ENCODE measurements at regions not wholly inside any gene's neighbourhood (a gene's known extent, or its start where the extent isn't known, plus 50 kb on each side); places are given as distances from the start of the nearest gene placed in this dataset.

DNA sequence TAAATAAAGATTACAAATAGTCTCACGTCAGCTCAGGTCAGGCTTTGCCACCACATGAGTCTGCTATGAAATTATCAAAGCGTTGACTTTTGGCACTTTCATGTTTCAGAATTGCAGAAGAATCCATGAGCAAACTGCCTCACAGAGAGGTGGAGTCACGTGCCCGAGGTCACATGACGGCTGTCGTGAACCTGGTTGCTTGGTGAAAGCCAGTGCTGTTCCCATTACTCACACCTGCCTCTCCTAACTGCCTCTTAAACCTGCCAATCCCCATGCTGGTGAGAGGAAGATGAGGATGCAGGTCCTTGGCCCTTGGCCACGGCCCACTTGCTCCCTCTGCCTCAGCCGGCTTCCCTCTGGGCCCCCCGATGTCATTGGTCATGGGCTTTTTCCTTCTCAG lies 272.7 kb downstream of the BCL11B start:
- ChIA-PET CTCF (no interaction called here), POLR2A (ENCODE audit: unreplicated experiment) (no interaction called here)
- Histone ChIP-seq H3K4me2 (ENCODE audit: low read depth, low read length) (no peak overlapping the region), H2BK20ac (ENCODE audit: low read depth, low read length) (no peak overlapping the region), H4K91ac (ENCODE audit: insufficient read depth, low read depth, low read length) (no peak overlapping the region), H2BK5ac (ENCODE audit: low read depth, low read length, poor library complexity, severe bottlenecking) (no peak overlapping the region), H2BK15ac (ENCODE audit: low read depth, low read length) (no peak overlapping the region), H3K14ac (replicated peaks; ENCODE audit: low read depth, low read length) (no peak overlapping the region), H3K4me1 (ENCODE audit: control insufficient read depth, insufficient read depth, low read length) (no peaks in the 10 kb centered on the region), H3K18ac (ENCODE audit: low read depth, low read length) (no peak overlapping the region), H4K20me1 (ENCODE audit: insufficient read depth, low read length) (no peaks in the 10 kb centered on the region), H3K4me3 (ENCODE audit: insufficient read depth, low read depth, low read length) (no peak overlapping the region), H3K9me3 (ENCODE audit: control insufficient read depth, insufficient read depth, low read length) (peaks cover 35% of the 10 kb centered on the region), H2AK9ac (replicated peaks; ENCODE audit: low read depth, low read length, poor library complexity) (no peak overlapping the region), H4K5ac (ENCODE audit: low read depth, low read length) (no peak overlapping the region), H3K4ac (ENCODE audit: low read depth, low read length) (no peak overlapping the region), H3K56ac (ENCODE audit: extremely low read depth, insufficient read depth, low read length) (no peak overlapping the region), H2BK120ac (ENCODE audit: low read depth, low read length) (no peak overlapping the region), H3K9me1 (ENCODE audit: insufficient read depth, low read length) (no peaks in the 10 kb centered on the region), H4K8ac (ENCODE audit: low read depth in 2 of 2, low read length in 2 of 2) (no peak overlapping the region), H2AFZ (replicated peaks; ENCODE audit: low read length, poor library complexity) (no peak overlapping the region), H3K27ac (ENCODE audit: insufficient read depth, low read length) (no peak overlapping the region), H3K9ac (ENCODE audit: low read depth, low read length) (no peak overlapping the region), H3K27me3 (ENCODE audit: control insufficient read depth, insufficient read depth, low read length) (no peaks in the 10 kb centered on the region), H3K36me3 (ENCODE audit: control insufficient read depth, insufficient read depth, low read length) (no peaks in the 10 kb centered on the region), H3K79me1 (ENCODE audit: low read depth in 1 of 2, low read length in 2 of 2) (no peaks in the 10 kb centered on the region), H2AK5ac (ENCODE audit: low read depth, low read length) (no peak overlapping the region), H3K23ac (ENCODE audit: low read depth, low read length) (no peak overlapping the region)
- 43% methylated on average over 2 of the region's 9 CpGs; no CpG with 5 or more reads in 1 of the 2 experiments for WGBS, 2 experiments (ENCODE audit: extremely low coverage in 2 of 2, insufficient read length in 1 of 2)
- dilution Hi-C loops (cut with HindIII; ENCODE audit: low sequenced_read_pairs, unreplicated experiment): no loop called here
- in situ Hi-C loops (cut with MboI; ENCODE audit: low sequenced_read_pairs): no loop called here
- ATAC-seq (ENCODE audit: low read depth): no peak
- BruUV-seq (replicated peaks): no TSS peak
- intact Hi-C loops (cut with micrococcal nuclease): no loop called here
- TF ChIP-seq FOS (IDR thresholded peaks at IDR 0.05; ENCODE audit: low read depth, low read length) (no peak), RAD21 (IDR thresholded peaks at IDR 0.05; ENCODE audit: low read length) (no peak), CEBPB (IDR thresholded peaks at IDR 0.05; ENCODE audit: low read depth, low read length) (no peak), POLR2A (IDR thresholded peaks at IDR 0.05; ENCODE audit: low read depth, low read length) (no peak)
- TF ChIP-seq, protein P1, sequence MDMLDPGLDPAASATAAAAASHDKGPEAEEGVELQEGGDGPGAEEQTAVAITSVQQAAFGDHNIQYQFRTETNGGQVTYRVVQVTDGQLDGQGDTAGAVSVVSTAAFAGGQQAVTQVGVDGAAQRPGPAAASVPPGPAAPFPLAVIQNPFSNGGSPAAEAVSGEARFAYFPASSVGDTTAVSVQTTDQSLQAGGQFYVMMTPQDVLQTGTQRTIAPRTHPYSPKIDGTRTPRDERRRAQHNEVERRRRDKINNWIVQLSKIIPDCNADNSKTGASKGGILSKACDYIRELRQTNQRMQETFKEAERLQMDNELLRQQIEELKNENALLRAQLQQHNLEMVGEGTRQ (IDR thresholded peaks at IDR 0.05; ENCODE audit: low read depth, low read length): peak; percentile 10; the same call in 1 of the 2 replicates
- no peak for DNase-seq

Measured in IMR-90 (cell line).